ENCODE measurements at regions not wholly inside any gene's neighbourhood (a gene's known extent, or its start where the extent isn't known, plus 50 kb on each side); places are given as distances from the start of the nearest gene placed in this dataset.
"Not testable (repeated sequence)": the region's sequence is repeated elsewhere in the genome, so short reads cannot be mapped to it uniquely, and the experiment has no call there.

DNA sequence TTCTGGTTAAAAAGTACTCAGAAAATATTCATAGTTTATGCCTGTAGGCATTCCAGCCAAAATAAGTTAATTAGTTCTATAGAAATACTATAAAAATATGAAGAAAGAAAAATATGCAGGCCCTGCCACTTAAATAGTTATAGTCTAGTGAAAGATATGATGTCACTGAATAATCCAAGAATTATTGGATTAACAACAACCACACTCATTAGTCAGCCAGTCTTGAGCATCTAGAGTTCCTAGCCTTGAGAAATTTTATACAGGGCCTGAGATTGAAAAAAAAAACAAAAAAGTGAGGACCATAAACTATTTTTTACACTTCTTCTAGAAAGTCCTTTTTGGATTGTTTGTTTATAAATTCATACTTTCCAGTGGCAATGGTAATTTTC is 823.0 kb downstream of the FAT4 start:
- no peak for DNase-seq (ENCODE audit: low spot score in 2 of 2)
- Mint-ChIP-seq H3K36me3 (no peaks in the 10 kb centered on the region), H3K9me3 (peaks cover 8 to 12% of the 10 kb centered on the region in 2 donors), H3K27ac (no peak overlapping the region)
- ATAC-seq = no peak

DNA sequence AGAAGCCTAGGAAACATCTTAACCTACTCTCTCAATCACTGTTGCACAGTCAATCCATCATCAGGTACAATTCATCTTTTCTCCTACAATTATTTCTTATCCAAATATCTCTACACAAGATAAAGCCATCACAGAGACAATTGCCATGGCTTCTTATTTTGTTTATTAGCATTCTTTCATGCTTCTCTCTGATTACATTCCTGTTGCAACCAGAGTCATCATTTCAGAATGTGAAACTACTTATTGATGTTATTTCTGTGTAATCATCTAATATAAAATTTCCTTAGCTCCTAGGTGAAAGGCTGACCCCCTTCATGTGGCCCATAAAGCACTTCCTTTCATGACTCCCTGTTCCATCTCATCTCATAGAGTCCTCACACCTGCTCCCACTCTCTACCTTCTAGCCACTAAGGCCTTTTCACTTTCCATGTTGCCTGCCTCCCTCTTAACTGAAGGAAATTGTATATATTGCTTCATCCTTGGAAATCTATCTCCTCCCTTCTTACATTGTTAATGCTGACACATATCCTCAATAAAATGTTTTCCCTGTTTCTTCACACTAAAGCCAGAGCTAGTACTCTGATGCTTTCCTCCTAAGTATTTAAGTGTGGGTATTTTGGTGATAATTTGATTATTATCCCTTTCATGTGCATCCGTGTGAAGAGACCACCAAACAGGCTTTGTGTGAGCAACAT is 829.9 kb downstream of the FAT4 start:
- ATAC-seq (no peak), DNase-seq (ENCODE audit: low spot score in 2 of 2) (no peak)
- H3K9me3 Mint-ChIP-seq = peaks cover 6 to 9% of the 10 kb centered on the region in 2 donors
- no peaks in the 10 kb centered on the region for H3K36me3 Mint-ChIP-seq
- H3K27ac Mint-ChIP-seq = no peak overlapping the region

DNA sequence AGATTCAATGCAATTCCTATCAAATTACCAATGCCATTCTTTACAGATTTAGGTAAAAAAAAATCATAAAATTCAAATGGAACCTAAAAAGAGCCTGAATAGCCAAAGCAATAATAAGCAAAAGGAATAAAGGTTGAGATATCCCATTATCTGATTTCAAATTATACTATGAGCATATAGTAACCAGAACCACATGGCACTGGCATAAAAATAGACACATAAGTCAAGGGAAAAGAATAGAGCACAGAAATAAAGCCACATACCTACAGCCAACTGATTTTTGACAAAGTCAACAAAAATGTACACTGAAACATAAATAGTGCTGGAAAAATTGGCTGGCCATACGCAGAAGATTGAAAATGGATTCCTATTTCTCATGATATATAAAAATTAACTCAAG is 853.7 kb downstream of the FAT4 start:
- ATAC-seq (no peak), DNase-seq (ENCODE audit: low spot score in 2 of 2) (no peak)
- Mint-ChIP-seq H3K27ac (no peak overlapping the region), H3K36me3 (no peaks in the 10 kb centered on the region), H3K9me3 (peaks cover 5 to 8% of the 10 kb centered on the region in 2 donors)

DNA sequence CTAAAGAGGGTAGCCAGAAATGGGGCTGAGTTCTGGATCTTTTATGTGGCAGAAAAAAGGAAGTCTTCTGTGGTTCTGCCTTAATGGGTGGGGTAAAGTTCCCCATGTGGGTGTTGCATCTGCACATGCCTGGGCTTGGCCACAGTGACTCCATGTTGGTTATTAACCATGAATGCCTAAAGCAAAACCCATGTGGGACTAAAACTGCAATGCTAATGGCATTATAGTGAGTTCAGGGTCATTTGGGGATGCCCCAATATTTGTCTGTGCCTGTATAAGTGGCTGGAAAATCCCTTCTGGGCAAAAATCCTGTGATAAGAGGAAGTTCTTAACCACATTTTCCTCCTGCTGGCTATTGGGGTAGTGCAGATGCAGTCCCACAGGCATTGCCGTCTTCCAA is 857.4 kb downstream of the FAT4 start:
- DNase-seq (ENCODE audit: low spot score in 2 of 2) (no peak), ATAC-seq (no peak)
- peaks cover 4 to 18% of the 10 kb centered on the region in 2 donors for H3K9me3 Mint-ChIP-seq
- no peaks in the 10 kb centered on the region for H3K36me3 Mint-ChIP-seq
- H3K27ac Mint-ChIP-seq = no peak overlapping the region

DNA sequence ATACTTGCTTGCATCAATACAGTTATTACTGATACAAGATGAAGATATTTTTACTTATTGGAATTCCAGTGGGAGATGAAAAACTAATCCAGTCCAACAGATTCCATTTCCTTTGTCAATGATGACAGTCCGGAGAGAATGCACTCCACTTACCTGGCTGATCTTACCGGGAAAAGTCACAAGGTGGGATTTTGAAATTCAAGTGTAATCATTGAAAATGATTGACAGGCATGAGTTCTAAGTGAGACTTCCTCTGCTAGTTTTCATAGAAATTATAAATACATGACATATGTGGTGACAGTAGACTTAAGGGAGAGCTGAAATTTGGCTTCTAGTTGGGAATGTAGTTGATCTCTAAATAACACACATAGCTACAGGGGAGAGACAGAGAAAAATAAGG is 859.9 kb downstream of the FAT4 start:
- ATAC-seq (no peak), DNase-seq (ENCODE audit: low spot score in 2 of 2) (no peak)
- H3K9me3 Mint-ChIP-seq = peaks cover 8 to 20% of the 10 kb centered on the region in 2 donors
- no peak overlapping the region for H3K27ac Mint-ChIP-seq
- H3K36me3 Mint-ChIP-seq = no peaks in the 10 kb centered on the region

DNA sequence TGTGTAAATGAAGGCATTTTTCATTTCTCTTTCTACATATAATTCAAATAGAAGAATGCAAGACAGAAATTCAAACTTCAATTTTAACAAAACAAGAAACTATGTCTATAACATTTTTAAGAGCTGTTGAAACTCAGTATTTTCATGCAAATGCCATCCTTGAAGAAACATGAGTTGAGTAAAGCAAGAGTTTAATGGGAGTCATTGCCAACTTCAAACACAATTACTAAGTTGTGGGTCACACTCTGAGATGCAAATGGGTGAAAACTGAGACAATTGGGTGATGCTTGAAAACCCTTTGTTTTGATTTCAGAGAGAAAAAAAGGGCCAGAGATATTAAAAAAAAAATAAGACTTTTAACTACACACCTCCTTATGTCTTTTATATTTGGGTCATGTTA is 865.9 kb downstream of the FAT4 start:
- ATAC-seq (no peak), DNase-seq (ENCODE audit: low spot score in 2 of 2) (no peak)
- Mint-ChIP-seq H3K9me3 (peaks cover 20 to 22% of the 10 kb centered on the region in 2 donors), H3K36me3 (no peaks in the 10 kb centered on the region), H3K27ac (no peak overlapping the region)

DNA sequence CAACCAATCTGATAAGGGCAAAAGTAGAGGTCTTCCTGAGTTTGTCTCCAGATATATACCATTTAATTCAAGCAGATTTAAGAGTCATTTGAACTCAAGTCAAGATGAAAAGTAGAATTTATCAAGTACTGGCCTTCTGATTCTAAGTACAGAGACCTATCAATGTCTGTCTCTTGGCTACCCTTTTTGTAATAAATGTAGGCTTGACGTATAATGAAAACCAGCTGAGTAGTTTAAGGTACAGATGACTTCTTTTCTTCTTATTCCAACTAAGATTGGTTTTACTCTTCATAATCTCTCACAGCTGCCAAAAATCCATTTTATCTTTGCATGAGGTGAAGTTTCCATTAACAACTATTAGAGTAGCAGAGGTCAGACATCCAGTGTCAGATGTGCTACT is 867.6 kb downstream of the FAT4 start:
- Mint-ChIP-seq H3K27ac (no peak overlapping the region), H3K36me3 (no peaks in the 10 kb centered on the region), H3K9me3 (peaks cover 11 to 13% of the 10 kb centered on the region in 2 donors)
- no peak for ATAC-seq
- DNase-seq (ENCODE audit: low spot score in 2 of 2) = no peak

DNA sequence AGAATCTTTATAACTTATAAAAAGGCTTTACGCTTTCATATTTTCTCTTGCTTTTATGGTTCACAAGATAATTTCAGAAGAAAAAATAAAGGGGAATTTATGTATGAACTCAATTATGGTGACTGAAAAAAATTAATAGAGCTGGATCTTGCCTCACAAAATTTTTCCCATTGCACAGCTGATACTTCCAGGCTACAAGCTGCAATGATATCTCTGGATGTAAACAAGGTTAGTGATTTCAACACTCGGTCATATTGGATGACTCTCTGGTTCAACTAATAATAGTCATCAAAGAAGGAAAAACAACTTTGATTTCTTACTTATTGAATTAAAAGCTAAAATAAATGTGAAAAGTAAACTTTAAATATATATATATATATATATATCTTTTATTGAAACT is 868.0 kb downstream of the FAT4 start:
- peaks cover 11 to 12% of the 10 kb centered on the region in 2 donors for H3K9me3 Mint-ChIP-seq
- H3K27ac Mint-ChIP-seq = no peak overlapping the region
- DNase-seq (ENCODE audit: low spot score in 2 of 2) (no peak), ATAC-seq (no peak)
- H3K36me3 Mint-ChIP-seq = no peaks in the 10 kb centered on the region

DNA sequence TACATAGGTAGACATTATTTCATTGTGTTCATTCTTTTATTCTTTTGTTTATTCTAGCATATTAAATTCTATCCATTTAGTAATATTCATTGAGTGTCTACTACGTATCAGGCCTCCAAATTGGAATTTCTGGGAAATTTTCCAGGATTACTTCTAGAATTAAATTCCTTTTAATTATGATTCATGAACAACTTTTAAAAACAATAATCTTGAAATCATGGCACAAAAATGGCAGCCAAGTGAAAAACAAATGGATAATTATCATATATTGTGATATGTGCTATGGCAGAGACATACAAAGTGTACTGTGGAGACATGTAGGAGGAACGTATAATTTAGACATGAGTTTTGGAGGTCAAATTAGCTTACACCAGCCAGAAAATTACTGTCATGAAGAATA is 868.5 kb downstream of the FAT4 start:
- DNase-seq (ENCODE audit: low spot score in 2 of 2) (no peak), ATAC-seq (no peak)
- Mint-ChIP-seq H3K36me3 (no peaks in the 10 kb centered on the region), H3K27ac (no peak overlapping the region), H3K9me3 (peaks cover 11 to 13% of the 10 kb centered on the region in 2 donors)

DNA sequence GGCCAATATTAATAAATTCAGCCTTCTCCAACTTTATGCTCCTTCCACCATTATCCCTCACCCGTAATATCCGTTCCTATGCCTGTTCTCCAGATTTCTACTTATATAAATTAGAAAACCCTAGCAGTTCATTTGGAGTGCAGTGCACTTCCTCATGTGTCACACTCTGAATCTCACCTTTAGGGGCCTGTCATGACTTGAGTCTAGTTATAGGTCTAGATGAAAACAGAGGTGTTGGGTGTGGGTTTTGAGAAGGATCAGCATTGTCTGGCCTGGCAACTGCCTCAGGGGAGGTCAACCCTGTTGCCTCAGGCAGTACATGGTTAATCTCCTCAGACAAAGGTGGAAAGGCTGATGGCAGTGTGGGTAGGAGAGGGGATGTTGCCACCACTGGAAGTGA is 876.8 kb downstream of the FAT4 start:
- Mint-ChIP-seq H3K27ac (no peak overlapping the region), H3K36me3 (peaks cover 0 to 6% of the 10 kb centered on the region in 2 donors), H3K9me3 (peaks cover 11 to 14% of the 10 kb centered on the region in 2 donors)
- DNase-seq (ENCODE audit: low spot score in 2 of 2) = no peak
- no peak for ATAC-seq

DNA sequence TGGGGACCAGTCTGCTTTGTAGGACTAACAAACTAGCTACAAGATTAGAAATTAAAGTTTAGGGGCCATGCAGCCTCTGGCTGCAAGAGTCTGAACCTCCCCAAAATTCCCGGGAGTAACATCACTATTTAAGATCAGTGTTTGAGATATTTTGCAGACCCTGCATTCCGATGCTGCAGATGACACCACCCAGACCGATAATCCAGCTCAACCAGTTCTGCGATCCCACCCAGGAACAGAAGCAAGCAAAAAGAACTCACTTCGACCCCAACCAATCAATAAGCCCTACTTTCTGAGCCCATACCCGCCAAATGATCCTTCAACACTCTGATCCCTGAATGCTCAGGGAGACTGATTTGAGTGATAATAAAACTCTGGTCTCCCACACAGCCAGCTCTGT is 877.8 kb downstream of the FAT4 start:
- no peak for ATAC-seq
- Mint-ChIP-seq H3K36me3 (peaks cover 0 to 6% of the 10 kb centered on the region in 2 donors), H3K27ac (no peak overlapping the region), H3K9me3 (peaks cover 12 to 14% of the 10 kb centered on the region in 2 donors)
- no peak for DNase-seq (ENCODE audit: low spot score in 2 of 2)

DNA sequence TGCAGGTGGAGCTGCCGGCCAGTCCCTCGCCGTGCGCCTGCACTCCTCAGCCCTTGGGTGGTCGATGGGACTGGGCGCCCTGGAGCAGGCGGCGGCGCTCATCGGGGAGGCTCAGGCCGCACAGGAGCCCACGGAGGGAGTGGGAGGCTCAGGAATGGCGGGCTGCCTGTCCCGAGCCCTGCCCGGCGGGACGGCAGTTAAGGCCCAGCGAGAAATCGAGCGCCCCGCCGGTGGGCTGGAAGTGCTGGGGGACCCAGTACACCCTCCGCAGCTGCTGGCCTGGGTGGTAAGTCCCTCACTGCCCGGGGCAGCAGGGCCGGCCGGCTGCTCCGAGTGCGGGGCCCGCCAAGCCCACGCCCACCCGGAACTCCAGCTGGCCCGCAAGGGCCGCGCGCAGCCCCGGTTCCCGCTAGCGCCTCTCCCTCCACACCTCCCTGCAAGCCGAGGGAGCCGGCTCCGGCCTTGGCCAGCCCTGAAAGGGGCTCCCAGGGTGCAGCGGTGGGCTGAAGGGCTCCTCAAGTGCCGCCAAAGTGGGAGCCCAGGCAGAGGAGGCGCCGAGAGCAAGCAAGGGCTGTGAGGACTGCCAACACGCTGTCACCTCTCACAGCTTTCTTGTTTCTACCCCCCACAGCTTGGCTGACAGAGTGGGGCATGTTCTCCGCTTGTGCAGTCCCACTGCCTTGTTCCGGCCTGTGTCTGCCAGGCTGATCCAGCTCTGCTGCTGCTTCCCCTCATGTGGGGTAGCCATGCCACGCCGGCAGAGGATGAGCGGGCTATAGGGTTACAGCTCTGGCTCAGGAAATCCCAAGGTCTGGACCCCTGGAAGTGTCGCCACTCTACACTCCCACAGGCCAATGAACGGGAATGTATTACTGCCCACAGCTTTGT is 886.7 kb downstream of the FAT4 start:
- not testable (repeated sequence) for H3K27ac Mint-ChIP-seq; ATAC-seq; DNase-seq (ENCODE audit: low spot score in 2 of 2); H3K36me3 Mint-ChIP-seq
- H3K9me3 Mint-ChIP-seq = peaks cover 21 to 26% of the 10 kb centered on the region in 2 donors

DNA sequence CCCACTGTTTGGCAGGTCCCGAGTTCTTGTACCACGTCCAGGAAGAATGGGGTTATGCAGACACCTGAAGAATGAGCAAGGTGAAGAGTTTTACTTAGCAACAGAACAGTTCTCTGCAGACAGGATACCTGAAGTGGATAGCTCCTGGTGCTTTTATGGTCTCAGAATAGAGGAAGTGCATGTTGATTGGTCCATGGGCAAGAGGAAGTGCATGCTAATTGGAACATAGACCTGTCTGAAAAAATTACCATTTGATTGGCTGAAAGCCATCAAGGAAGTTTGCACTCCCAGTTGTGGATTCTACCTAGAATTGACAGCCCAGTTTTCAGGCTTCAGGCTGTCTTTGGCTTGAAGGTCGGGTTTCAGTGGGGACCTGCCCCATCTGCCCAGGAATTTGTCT is 887.5 kb downstream of the FAT4 start:
- H3K36me3 Mint-ChIP-seq = no peaks in the 10 kb centered on the region
- DNase-seq (ENCODE audit: low spot score in 2 of 2) (no peak), ATAC-seq (no peak)
- no peak overlapping the region for H3K27ac Mint-ChIP-seq
- H3K9me3 Mint-ChIP-seq = peaks cover 21 to 26% of the 10 kb centered on the region in 2 donors

DNA sequence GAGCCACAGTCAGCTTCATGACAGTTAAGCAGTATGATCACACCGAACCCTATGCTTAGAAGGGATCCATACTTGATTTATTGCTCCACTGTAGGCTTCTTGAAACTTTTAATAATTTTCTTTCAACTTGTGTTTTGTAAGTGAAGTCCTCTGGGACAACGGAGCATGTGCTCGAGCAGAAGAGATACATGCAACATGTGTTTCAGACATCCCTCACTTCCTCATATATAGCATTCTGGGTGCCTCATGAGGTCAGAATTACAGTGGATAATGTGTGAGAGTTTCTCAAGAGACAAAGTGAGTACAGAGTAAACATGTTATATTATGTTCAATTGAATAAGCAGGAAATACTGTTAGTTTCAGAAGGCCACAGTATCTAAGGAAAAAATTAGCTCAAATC is 893.2 kb downstream of the FAT4 start:
- Mint-ChIP-seq H3K9me3 (peaks cover 5 to 8% of the 10 kb centered on the region in 2 donors), H3K36me3 (no peaks in the 10 kb centered on the region), H3K27ac (peak overlapping the region in 1 of 2 donors; percentile 65)
- DNase-seq (ENCODE audit: low spot score in 2 of 2) = no peak
- ATAC-seq = no peak

DNA sequence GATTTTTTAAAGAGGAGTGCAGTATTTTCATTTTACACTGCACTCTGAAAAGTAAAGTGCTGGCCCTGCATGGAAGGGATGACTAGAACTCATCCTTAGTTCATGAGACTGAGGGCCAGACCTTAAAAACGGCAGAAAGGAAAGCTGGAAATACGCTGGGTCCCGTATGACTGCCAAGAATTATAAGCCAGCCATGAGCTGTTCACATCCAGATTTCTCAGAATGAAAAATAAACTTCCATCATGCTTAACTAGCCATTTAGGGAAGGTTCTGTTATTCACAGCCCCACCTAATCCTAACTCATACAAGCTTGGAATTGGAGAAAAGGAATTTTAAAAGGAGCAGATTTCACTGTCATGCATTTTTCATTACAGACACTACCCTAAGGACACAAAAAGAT is 894.4 kb downstream of the FAT4 start:
- peaks cover 0 to 4% of the 10 kb centered on the region in 2 donors for H3K9me3 Mint-ChIP-seq
- H3K27ac Mint-ChIP-seq = no peak overlapping the region
- no peaks in the 10 kb centered on the region for H3K36me3 Mint-ChIP-seq
- ATAC-seq (no peak), DNase-seq (ENCODE audit: low spot score in 2 of 2) (no peak)

DNA sequence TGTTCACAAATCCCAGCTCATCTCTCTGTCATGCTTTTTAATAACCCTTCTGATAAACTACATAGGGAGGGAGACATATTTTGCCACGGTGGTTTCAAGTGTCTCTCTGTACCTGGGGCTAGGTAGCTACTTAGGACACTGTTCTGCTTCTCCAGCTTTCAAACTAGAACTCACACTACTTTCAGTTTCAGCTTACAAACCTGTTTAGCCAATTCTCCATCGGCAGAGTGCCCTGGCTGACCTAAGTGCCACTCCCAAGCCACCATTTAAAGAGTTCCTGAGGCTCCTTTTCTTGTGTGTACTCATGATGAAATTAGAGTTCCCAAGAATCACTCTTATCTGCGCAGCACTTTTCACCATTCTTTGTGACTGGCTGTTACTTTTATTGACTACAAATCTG is 899.2 kb downstream of the FAT4 start:
- no peaks in the 10 kb centered on the region for H3K9me3 Mint-ChIP-seq
- DNase-seq (ENCODE audit: low spot score in 2 of 2) = no peak
- ATAC-seq = no peak
- H3K27ac Mint-ChIP-seq = no peak overlapping the region
- no peaks in the 10 kb centered on the region for H3K36me3 Mint-ChIP-seq

DNA sequence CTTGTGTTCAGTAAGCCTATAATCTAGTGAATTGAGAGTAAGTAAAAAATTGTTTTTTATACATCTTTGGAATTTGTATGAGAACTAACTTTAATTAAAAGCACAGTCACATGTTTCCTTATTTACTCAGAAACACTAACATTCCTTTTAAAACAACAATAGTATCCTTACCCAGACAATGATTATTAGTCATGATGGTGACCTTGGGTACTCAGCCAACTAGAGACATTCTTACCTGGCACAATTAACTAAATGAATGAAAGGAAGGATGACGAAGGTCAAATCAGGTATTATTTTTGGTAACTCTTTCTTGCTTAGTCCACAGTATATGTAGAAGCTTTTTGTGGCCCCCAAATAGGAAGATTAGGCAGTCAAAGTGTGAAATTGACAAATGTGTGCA is 901.0 kb downstream of the FAT4 start:
- no peaks in the 10 kb centered on the region for H3K36me3 Mint-ChIP-seq
- ATAC-seq (no peak), DNase-seq (ENCODE audit: low spot score in 2 of 2) (no peak)
- H3K27ac Mint-ChIP-seq = no peak overlapping the region
- H3K9me3 Mint-ChIP-seq = no peaks in the 10 kb centered on the region

DNA sequence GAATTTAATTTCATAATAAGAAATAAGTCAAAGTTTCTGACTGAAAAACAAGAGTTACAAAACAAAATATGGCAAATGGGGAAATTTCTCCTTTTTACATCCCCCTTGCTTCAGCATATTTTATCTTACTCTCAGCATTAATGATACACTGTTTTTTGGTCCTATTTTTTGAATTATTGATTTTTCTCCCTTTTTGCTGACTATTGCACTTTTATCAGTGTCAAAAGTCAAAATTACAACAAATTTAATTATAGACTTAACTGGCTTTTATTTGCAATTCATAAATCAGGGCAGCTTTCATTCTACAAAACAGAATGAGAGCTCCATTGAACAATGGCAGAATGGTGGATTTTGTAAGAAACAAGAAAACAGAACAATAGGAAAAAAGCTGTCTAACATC is 901.9 kb downstream of the FAT4 start:
- H3K36me3 Mint-ChIP-seq = no peaks in the 10 kb centered on the region
- no peaks in the 10 kb centered on the region for H3K9me3 Mint-ChIP-seq
- DNase-seq (ENCODE audit: low spot score in 2 of 2) (no peak), ATAC-seq (no peak)
- H3K27ac Mint-ChIP-seq = no peak overlapping the region

Data from activated naive CD4-positive, alpha-beta T cell treated with anti-CD3 and anti-CD28 coated beads, Interleukin-2, amount 50 U/mL, for 72 hours (primary cell).